Choroid plexus epithelial cell (primary cell): ENCODE measurements at regions not wholly inside any gene's neighbourhood (a gene's known extent, or its start where the extent isn't known, plus 50 kb on each side); places are given as distances from the start of the nearest gene placed in this dataset.

Experiments
- DNase-seq: peaks from one replicate; pipeline ENCODE4 v3.0.0-alpha.2; 2010; ENCODE audit warnings: low read depth
- H3K4me3 ChIP-seq: 2 replicates; pipeline ENCODE4 v1.5.1; 2011; ENCODE audit warnings: low read depth, mild to moderate bottlenecking, control low read depth, low read length, moderate library complexity
- TF ChIP-seq, protein P1 (sequence below): conservative IDR thresholded peaks from 2 replicates; pipeline ENCODE4 v1.5.1; 2011; ENCODE audit warnings: low read depth, mild to moderate bottlenecking, control low read depth, inconsistent platforms, low read length, moderate library complexity

DNA sequence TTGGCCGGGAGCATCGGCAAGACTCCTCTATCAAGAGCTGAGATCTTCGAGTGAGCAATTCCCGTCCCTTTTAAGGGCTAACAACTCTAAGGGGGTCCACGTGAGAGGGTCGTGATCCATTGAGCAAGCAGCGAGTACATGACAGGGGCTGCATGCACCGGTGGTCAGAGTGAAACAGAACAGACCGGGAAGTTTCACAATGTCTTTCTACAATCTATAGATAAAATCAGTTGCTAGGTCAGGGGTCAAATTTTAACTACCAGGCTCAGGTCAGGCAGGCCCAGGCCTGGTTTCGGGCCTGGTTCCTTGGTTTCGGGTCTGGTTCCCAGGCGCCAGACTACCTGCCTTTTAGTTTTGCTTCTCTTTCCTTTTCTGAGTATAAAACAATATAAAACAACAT lies 160.1 kb downstream of the PTCHD1 start:
- no peak overlapping the region for H3K4me3 ChIP-seq
- DNase-seq, result no peak
- TF ChIP-seq, protein P1, sequence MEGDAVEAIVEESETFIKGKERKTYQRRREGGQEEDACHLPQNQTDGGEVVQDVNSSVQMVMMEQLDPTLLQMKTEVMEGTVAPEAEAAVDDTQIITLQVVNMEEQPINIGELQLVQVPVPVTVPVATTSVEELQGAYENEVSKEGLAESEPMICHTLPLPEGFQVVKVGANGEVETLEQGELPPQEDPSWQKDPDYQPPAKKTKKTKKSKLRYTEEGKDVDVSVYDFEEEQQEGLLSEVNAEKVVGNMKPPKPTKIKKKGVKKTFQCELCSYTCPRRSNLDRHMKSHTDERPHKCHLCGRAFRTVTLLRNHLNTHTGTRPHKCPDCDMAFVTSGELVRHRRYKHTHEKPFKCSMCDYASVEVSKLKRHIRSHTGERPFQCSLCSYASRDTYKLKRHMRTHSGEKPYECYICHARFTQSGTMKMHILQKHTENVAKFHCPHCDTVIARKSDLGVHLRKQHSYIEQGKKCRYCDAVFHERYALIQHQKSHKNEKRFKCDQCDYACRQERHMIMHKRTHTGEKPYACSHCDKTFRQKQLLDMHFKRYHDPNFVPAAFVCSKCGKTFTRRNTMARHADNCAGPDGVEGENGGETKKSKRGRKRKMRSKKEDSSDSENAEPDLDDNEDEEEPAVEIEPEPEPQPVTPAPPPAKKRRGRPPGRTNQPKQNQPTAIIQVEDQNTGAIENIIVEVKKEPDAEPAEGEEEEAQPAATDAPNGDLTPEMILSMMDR, result no peak

- DNase-seq, result no peak
- TF ChIP-seq, protein P1, result no peak
- H3K4me3 ChIP-seq, result no peak overlapping the region
These were observed 163.3 kb downstream of the PTCHD1 start for GRCh38 chrX:23497919-23498318.

DNA sequence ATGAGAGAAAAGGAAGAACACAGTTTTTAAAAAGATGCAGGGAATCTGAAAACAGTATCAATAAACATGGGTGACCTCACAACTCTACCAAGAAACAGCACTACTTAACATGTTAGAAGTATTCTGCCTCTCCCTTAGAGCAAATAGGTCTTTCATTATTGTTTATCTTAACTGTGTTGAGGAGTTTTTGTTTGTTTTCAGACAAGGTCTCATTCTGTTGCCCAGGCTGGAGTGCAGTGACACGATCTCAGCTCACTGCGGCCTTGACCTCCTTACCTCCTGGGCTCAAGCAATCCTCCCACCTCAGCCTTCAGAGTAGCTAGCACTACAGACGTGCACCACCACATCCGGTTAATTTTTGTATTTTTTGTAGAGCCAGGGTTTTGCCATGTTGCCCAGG lies 165.3 kb upstream of the PRDX4 start:
- TF ChIP-seq, protein P1, result no peak
- no peak overlapping the region for H3K4me3 ChIP-seq

GRCh38 chrX:23503835-23504539 lies 163.3 kb upstream of the PRDX4 start:
- TF ChIP-seq, protein P1, result no peak
- no peak overlapping the region for H3K4me3 ChIP-seq
- peak; percentile 71 for DNase-seq

More for the DNA sequence above, 165.3 kb upstream of the PRDX4 start:
- DNase-seq, result no peak

DNA sequence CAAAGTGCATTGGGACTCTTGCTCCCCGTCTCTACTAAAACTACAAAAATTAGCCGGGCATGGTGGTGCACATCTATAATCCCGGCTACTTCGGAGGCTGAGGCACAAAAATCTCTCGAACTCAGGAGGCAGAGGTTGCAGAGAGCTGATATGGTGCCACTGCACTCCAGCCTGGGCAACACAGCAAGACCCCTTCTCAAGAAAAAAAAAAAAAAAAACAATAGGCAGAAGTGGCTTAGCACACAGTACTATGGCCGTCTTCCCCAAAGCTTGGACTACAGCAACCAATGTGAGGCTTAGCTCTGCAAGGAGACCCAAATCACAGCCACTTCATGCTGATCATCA lies 162.8 kb upstream of the PRDX4 start:
- DNase-seq, result no peak
- no peak overlapping the region for H3K4me3 ChIP-seq
- TF ChIP-seq, protein P1, result no peak

DNA sequence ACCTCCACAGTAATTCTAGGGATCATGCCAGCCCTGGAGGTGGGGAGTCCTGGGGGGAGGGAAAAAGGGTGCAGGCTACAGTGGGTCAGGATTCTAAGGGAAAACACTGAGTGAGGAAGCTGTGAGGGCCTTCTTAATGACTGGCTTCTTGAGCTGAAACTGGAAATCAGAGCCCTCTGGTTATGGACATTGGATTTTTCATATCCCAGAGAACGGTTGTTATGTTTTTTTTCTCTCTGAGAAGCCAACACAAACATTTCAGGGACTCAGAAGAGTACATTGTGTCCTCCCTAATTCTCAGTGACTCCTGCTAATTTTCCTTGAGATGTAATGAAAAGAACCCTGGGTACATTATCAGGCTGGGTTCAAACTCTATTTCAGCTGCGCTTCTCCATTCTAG lies 162.4 kb upstream of the PRDX4 start:
- DNase-seq, result no peak
- no peak overlapping the region for H3K4me3 ChIP-seq
- TF ChIP-seq, protein P1, result no peak
